MM.1S (cell line): ENCODE measurements at regions not wholly inside any gene's neighbourhood (a gene's known extent, or its start where the extent isn't known, plus 50 kb on each side); places are given as distances from the start of the nearest gene placed in this dataset.

Experiments
- CTCF ChIP-seq: fragments of 300-600 bp; sonication (generic); IDR thresholded peaks from 2 replicates; pipeline ENCODE4 v1.5.1; 2016; ENCODE audit warnings: antibody characterized with exemption, low read length, mixed read lengths
- EZH2 ChIP-seq: fragments of 300-600 bp; sonication (generic); optimal IDR thresholded peaks from 2 replicates; pipeline ENCODE3; 2017; ENCODE audit warnings: low read depth, mild to moderate bottlenecking, antibody characterized with exemption, low read length, mixed read lengths

- TF ChIP-seq CTCF (no peak), EZH2 (no peak)
Observed at GRCh38 chr4:176849076-176849475, 56.4 kb upstream of the VEGFC start.
